ENCODE measurements at regions not wholly inside any gene's neighbourhood (a gene's known extent, or its start where the extent isn't known, plus 50 kb on each side); places are given as distances from the start of the nearest gene placed in this dataset.

- TF ChIP-seq, protein P1, sequence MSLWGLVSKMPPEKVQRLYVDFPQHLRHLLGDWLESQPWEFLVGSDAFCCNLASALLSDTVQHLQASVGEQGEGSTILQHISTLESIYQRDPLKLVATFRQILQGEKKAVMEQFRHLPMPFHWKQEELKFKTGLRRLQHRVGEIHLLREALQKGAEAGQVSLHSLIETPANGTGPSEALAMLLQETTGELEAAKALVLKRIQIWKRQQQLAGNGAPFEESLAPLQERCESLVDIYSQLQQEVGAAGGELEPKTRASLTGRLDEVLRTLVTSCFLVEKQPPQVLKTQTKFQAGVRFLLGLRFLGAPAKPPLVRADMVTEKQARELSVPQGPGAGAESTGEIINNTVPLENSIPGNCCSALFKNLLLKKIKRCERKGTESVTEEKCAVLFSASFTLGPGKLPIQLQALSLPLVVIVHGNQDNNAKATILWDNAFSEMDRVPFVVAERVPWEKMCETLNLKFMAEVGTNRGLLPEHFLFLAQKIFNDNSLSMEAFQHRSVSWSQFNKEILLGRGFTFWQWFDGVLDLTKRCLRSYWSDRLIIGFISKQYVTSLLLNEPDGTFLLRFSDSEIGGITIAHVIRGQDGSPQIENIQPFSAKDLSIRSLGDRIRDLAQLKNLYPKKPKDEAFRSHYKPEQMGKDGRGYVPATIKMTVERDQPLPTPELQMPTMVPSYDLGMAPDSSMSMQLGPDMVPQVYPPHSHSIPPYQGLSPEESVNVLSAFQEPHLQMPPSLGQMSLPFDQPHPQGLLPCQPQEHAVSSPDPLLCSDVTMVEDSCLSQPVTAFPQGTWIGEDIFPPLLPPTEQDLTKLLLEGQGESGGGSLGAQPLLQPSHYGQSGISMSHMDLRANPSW (CRISPR knock-in tag; IDR thresholded peaks at IDR 0.05): no peak
- TF ChIP-seq ZNF282 (CRISPR knock-in tag; IDR thresholded peaks at IDR 0.05) (no peak), ZNF444 (CRISPR knock-in tag; IDR thresholded peaks at IDR 0.05) (no peak), ZBTB12 (CRISPR knock-in tag; IDR thresholded peaks at IDR 0.05) (no peak), ELK3 (CRISPR knock-in tag; IDR thresholded peaks at IDR 0.05) (no peak), ZBTB43 (CRISPR knock-in tag; IDR thresholded peaks at IDR 0.05) (no peak), E2F4 (CRISPR knock-in tag; IDR thresholded peaks at IDR 0.05; ENCODE audit: low read depth) (no peak)
- TF ChIP-seq, protein P2, sequence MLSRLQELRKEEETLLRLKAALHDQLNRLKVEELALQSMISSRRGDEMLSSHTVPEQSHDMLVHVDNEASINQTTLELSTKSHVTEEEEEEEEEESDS (CRISPR knock-in tag; IDR thresholded peaks at IDR 0.05): no peak
- TF ChIP-seq, protein P3, sequence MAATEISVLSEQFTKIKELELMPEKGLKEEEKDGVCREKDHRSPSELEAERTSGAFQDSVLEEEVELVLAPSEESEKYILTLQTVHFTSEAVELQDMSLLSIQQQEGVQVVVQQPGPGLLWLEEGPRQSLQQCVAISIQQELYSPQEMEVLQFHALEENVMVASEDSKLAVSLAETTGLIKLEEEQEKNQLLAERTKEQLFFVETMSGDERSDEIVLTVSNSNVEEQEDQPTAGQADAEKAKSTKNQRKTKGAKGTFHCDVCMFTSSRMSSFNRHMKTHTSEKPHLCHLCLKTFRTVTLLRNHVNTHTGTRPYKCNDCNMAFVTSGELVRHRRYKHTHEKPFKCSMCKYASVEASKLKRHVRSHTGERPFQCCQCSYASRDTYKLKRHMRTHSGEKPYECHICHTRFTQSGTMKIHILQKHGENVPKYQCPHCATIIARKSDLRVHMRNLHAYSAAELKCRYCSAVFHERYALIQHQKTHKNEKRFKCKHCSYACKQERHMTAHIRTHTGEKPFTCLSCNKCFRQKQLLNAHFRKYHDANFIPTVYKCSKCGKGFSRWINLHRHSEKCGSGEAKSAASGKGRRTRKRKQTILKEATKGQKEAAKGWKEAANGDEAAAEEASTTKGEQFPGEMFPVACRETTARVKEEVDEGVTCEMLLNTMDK (IDR thresholded peaks at IDR 0.05; ENCODE audit: borderline replicate concordance, insufficient read depth, low read depth, low read length, poor library complexity, severe bottlenecking): no peak
- TF ChIP-seq, protein P4, sequence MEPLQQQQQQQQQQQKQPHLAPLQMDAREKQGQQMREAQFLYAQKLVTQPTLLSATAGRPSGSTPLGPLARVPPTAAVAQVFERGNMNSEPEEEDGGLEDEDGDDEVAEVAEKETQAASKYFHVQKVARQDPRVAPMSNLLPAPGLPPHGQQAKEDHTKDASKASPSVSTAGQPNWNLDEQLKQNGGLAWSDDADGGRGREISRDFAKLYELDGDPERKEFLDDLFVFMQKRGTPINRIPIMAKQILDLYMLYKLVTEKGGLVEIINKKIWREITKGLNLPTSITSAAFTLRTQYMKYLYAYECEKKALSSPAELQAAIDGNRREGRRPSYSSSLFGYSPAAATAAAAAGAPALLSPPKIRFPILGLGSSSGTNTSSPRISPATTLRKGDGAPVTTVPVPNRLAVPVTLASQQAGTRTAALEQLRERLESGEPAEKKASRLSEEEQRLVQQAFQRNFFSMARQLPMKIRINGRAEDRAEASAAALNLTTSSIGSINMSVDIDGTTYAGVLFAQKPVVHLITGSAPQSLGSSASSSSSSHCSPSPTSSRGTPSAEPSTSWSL (CRISPR knock-in tag; IDR thresholded peaks at IDR 0.05; ENCODE audit: borderline replicate concordance): no peak
Observed at GRCh38 chr6:40661726-40662125, 74.6 kb upstream of the LRFN2 start (continued).
